AML-193 (cell line): ENCODE measurements at regions not wholly inside any gene's neighbourhood (a gene's known extent, or its start where the extent isn't known, plus 50 kb on each side); places are given as distances from the start of the nearest gene placed in this dataset.
A peak's percentile ranks its signal among the peaks of the same experiment; 100 is the strongest.
"Not testable (repeated sequence)": the region's sequence is repeated elsewhere in the genome, so short reads cannot be mapped to it uniquely, and the experiment has no call there.

Experiments used
- DNase-seq, 2 experiments: peaks; one replicate each; lab custom pipeline; 2025; lab: John Stamatoyannopoulos, UW

DNA sequence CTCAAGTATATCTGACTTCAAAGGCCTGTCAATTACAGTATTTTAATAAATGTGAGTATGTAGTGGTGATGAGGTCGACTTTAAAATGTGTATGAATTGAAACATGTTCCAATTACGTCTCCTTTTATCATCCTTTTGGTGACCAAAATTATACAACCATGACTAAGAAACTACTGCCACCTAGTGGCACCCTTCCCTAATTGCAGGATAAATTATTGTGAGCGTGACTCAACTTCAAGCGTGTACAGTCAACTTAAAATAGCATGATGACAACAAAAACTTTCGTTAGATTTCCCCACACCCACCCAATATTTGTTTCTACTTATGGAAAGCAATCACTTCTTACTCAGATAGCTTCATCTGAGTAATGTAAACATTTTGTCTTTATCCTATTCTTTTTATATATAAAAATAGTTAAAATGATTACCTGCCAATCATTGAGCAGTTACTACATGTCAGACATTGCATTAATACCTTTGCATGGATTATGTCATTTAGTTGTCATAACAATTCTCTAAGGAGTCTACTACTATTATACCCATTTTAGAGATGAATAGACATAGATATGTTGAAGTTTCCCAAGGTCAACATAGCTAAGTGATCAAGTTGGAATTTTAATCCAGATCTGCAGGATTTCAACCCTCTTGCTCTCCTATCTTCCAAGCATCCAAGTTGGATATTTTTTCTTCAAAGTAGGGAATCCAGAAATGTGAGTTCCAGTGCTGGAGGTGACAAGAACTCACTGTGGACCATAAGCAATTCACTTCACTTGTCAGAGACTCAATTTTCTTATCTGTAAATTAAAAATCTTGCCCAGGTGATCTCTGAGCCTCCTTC, 106.0 kb downstream of the MEX3B start:
- peak; percentile 20 to 24 for DNase-seq

GRCh38 chr15:81937189-81937588, 108.6 kb downstream of the MEX3B start:
- DNase-seq: no peak

GRCh38 chr15:81930582-81931369, 115.0 kb downstream of the MEX3B start:
- no peak for DNase-seq

DNA sequence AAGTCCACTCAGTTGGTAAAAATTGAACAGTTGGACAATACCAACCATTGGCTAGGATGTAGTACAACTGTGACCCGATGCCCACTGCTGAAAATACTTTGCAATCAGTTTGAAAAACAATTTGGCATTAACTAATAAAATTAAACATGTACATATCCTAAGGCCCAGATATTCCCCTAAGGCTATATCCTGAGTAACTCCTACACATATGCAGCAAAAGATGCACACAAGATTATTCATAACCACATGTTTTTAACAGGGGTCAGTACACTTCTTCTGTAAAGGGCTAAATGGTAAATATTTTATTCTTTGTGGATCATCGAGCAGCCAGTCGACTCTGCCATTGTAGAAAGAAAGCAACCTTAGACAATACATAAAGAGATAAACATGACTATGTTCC, 116.3 kb downstream of the MEX3B start:
- no peak for DNase-seq

- no peak for DNase-seq
Observed at GRCh38 chr15:81926981-81927380, 118.8 kb downstream of the MEX3B start.

- no peak for DNase-seq
Observed at GRCh38 chr15:81924729-81925128, 121.1 kb downstream of the MEX3B start.

DNA sequence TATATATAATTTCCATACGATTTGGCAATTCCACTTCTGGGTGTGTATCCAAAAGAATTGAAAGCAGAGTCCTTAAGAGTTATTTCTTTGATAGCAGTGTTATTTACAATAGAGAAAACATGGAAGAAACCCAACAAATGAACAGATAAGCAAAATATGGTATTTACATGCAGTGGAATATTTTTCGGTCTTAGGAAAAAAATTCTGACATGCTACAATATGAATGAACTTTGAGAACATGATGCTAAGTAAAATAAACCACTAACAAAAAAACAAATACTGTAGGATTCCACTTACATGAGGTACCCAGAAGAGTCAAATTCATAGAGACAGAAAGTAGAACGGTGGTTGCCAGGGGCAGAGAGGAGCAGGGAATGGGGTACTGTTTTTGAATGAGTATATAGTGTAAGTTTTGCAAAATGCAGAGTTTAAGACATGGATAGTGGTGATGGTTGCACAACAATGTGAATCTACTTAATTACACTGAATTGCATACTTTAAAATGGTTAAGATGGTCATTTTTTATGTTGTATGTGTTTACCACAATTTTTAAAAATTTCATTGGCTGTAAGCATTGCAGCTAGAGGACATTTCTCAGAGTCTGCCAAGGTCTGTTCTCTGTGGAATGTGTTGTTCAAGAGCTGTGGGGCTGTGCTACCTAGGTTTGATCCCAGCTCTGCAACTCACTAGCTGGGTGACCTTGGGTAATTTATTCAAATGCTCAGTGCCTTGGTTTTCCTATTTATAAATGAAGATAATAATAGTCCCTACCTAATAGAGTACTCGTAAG, 122.1 kb downstream of the MEX3B start:
- DNase-seq: no peak

DNA sequence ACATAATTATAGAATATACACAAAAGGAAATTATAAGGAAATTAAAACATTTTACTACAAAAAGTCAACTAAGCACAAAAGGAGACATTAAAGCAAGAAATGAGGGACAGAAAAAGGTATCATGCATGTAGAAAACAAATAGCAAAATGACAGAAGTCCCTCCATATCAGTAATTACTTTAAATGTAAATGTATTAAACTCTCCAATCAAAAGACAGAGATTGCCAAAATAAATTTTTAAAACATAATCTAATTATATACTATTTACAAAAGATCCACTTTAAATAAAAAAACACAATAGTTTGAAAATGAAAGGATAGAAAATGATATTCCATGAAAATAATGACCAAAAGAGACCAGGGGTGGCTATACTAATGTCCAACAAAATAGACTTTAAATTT, 123.7 kb downstream of the MEX3B start:
- no peak for DNase-seq

DNA sequence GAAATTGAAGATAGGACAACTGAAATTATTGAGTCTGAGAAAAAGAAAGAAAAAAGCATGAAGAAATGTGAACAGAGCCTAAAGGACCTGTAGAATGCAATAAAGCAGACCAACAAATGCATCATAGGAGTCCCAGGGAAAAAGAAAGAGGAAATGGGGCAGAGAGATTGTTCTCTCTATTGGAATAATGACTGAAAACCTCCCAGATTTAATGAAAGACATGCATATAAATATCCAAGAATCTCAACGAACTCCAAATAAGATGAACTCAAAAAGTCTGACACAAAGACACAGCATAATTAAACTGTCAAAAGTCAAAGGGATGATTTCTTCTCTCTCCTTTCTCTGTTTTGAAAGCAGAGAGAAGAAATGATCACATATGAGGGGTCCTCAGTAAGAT, 124.7 kb downstream of the MEX3B start:
- no peak for DNase-seq

DNA sequence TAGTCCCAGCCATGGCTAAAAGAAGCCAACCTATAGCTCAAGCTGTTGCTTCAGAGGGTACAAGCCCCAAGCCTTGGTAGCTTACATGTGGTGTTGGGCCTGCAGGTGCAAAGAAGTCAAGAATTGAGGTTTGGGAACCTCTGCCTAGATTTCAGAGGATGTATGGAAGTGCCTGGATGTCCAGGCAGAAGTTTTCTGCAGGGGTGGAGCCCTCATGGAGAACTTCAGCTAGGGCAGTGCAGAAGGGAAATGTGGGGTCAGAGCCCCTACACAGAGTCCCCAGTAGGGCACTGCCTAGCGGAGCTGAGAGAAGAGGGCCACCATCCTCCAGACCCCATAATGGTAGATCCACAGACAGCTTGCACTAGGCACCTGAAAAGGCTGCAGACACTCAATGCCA, 127.1 kb downstream of the MEX3B start:
- not testable (repeated sequence) for DNase-seq

- no peak for DNase-seq
Observed at GRCh38 chr15:81916451-81916850, 129.4 kb downstream of the MEX3B start.

DNA sequence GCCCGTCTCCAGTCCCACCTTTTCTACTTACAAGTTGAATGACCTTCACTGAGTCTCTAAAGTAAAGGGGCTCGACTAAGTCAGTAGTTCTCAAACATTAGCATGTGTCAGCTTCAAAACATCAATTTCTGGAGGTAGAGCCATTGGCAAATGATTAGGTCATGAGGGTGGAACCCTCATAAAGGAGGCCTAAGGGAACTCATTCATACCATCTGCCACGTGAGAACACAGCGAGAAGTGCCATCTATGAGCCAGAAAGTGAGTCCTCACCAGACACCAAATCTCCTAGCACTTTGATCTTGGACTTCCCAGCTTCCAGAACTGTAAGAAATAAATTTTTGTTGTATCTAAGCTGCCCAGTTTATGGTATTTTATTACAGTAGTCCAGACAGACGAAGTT, 129.8 kb downstream of the MEX3B start:
- no peak for DNase-seq

GRCh38 chr15:81914734-81915256, 131.0 kb downstream of the MEX3B start:
- DNase-seq: no peak

GRCh38 chr15:81914333-81914732, 131.5 kb downstream of the MEX3B start:
- no peak for DNase-seq

DNA sequence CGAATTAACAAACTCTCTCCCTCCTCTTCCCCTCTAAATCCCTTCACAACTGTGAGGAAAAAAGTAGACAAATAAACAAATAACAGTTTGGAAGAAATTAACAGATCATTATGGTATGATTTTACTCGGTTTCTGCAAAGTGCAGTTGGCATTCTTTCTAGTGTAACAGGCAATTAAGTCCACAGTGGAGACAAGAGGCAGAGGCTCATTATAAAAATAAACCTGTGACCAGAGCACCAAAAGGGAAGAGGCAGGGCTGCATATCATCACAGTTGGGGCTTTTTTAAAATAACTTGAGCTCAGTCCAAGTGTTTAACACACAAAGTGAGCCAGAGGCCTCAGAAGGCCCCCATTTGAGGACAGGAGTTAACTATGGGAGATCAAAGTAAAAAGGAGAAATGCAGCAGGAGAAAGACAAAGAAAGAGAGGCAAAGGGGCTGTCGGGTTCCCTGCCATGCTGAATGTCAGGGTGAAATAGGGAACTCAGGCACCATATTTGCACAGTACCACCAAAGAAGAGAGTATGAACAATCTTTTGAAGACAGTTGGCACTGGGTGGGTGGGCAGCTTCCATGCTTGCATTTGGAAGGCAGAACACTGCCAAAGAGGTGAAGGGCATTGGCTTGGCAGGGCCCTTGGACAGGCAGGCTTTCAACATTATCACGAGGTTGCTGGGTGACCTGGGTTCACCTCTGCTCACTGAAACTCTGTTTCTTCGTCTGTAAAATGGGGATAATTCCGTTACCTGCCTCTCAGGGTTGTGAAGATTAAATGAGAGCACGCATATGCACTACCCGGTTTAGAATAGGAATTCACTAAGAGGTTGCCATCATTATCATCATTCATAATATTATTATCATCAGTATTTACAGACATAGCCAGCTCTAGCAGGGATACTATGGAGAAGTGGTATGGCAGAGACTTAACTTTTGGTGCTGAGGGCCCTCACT, 134.5 kb downstream of the MEX3B start:
- no peak for DNase-seq

- no peak for DNase-seq
Observed at GRCh38 chr15:81910355-81911021, 135.3 kb downstream of the MEX3B start.

DNA sequence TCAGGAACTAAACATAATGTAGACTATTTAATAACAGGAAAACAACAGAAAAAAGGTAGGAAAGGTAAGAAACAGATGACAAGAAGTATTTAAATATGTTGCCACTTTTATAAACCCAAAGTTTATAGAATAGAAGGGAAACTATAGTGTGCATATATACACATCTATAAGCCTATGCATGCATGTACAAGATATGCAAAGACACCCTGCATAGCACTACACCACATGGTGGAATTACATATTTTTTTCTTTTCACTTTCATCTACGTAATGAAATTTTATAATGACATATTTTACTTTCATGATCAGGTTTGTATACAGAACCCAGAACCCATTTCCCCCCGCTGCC, 136.8 kb downstream of the MEX3B start:
- DNase-seq: no peak

DNA sequence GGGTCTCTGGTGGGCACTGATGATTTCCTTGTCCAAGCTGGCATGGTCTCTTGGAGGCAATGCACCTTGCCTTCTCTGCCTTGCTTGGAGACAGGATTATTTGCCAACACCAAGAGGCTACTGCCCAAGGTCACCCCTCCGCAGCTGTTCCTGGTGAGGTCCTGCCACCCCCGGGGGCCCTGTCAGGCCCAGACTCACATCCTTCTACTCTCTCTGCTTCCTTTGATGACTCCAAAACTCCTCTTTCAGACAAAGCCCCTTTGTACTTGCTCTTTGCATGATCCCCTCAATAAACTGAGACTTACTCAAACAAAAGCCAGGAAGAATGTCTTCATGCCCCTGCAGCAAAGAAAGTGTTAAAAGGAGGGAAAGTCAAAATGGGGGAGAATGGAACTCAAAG, 137.7 kb downstream of the MEX3B start:
- no peak for DNase-seq

DNA sequence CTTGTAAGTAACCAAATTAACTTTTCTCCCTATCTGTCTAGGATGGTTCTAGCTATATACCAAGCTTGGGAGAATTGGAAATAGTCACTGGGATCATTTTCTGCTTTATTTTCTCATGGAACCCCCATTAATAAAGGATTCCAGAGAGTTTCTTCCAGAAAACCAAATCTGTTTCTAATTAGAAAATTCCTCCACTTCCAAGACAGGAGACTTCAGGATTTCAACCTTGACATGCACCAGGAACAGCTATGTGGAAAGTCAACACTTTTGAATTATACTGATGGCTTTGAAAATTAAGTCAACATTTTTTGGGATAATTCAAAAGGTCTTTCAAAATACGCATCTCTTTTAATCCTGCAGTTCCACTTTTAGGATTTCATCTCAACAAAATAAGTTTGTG, 138.3 kb downstream of the MEX3B start:
- DNase-seq: no peak

DNA sequence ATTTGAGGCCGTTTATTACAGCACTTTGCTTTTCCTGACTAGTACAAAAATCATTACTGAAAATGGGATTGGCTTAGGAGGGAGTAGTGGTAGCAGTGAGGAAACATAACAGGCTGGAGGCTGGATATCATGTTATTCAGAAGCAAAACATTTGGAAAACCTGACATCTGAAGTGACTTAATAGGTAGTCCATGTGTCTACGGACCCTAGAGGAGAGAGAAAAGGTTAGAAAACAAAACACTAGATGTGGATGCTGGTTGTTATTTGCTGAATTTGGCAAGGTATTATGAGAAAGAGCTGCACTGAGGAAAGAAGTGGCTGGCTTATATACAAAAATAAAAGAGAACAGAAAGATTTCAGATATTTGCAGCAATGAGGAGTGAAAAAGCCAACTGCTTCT, 139.9 kb downstream of the MEX3B start:
- no peak for DNase-seq

GRCh38 chr15:81901319-81901718, 144.5 kb downstream of the MEX3B start:
- DNase-seq: no peak
